GM13976 (cell line): ENCODE measurements at regions not wholly inside any gene's neighbourhood (a gene's known extent, or its start where the extent isn't known, plus 50 kb on each side); places are given as distances from the start of the nearest gene placed in this dataset.

ENCODE experiments used
- DNase-seq: peaks from one replicate; pipeline ENCODE4 v3.0.0; 2012; ENCODE audit warnings: low spot score
- in situ Hi-C: fragments of 300-500 bp; cut with MboI; formaldehyde crosslinking; loops from one replicate; pipeline ENCODE4 v1.12.0; 2022; ENCODE audit warnings: low sequenced_read_pairs, mixed read lengths, inconsistent platforms; ENCODE audit not compliant: unreplicated experiment
- TF ChIP-seq, protein P1 (sequence below): IDR thresholded peaks from 2 replicates; pipeline ENCODE4 v1.5.1; 2012; ENCODE audit warnings: borderline replicate concordance, mild to moderate bottlenecking; ENCODE audit not compliant: insufficient read depth; ENCODE audit errors: extremely low read depth, missing control alignments, control extremely low read depth

DNA sequence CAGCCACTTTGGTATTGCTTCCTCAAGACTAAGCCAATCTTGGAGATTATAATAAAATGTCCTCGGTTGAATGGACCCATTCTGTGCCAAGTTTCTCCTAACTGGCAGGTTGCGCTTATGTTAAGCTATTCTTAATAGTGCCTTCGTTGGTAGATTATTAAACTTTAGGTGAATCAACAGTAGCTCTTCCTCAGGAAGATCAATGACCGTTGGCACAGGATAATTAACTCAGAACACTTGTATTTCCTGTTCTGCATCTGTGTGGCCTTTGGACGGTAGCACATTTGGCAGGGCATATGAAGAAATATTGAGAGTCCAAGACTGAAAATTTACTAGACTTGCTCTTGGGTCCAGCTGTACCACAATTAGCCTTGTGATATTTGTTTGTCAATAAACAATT, 402.9 kb downstream of the MLLT3 start:
- DNase-seq = no peak
- in situ Hi-C loops = no loop called here
- TF ChIP-seq, protein P1, sequence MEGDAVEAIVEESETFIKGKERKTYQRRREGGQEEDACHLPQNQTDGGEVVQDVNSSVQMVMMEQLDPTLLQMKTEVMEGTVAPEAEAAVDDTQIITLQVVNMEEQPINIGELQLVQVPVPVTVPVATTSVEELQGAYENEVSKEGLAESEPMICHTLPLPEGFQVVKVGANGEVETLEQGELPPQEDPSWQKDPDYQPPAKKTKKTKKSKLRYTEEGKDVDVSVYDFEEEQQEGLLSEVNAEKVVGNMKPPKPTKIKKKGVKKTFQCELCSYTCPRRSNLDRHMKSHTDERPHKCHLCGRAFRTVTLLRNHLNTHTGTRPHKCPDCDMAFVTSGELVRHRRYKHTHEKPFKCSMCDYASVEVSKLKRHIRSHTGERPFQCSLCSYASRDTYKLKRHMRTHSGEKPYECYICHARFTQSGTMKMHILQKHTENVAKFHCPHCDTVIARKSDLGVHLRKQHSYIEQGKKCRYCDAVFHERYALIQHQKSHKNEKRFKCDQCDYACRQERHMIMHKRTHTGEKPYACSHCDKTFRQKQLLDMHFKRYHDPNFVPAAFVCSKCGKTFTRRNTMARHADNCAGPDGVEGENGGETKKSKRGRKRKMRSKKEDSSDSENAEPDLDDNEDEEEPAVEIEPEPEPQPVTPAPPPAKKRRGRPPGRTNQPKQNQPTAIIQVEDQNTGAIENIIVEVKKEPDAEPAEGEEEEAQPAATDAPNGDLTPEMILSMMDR = no peak

DNA sequence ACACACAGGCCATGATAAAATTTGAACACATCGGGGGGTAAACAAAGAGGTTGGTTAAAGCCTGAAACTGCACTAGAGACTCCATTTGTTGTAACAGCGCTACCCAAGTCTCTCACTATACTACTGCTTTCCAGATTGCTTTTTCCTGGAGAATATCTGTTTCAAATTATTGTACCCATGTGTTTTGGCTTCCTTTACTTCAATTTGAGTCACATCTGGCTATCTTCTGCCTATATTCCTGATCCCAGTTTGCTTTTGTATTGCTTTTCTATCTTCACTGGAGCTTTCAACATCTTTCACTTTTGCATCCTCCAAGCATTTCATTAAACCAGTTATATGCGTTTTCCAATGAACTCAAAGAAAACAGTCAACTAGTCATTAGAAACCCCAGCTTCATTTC, 404.7 kb downstream of the MLLT3 start:
- TF ChIP-seq, protein P1 = no peak
- DNase-seq = no peak
- in situ Hi-C loops = no loop called here

DNA sequence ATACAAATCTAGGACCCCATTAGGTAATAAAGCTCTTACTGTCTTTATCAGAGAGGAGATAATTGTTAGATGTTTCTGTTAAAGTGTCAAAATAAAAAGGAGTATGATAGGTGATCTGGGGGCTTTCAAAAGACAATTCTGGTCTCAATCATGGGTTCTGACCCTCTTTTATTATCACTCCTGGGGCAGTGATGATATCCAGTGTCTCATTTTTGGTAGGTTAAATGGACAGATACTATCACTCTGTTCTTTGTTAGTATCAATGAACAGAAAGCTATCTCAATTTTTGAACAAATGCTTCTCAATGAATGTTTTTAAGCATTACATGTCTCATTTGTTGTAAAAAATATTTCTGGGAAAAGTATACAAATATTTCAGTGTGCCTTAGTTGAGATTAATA, 405.9 kb downstream of the MLLT3 start:
- TF ChIP-seq, protein P1 = no peak
- DNase-seq = no peak
- in situ Hi-C loops = no loop called here

DNA sequence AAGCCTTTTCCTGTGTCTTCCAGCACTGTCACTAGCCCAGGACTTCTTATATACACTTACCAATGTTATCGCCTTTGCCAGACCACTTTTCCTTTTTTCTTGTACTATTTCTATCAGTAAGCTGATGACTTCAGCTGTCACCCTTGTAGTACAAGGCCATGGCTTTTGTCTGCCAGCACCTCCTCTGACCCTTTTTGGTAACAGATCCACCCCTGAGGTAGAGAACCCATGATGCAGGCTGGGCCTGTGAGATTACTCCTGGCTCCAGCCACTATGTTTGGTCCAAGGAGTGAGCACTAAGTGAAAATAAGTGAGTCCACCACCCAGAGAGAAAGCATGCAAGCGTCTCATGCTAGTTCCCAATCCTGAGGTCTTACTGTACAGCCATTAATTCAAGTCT, 406.7 kb downstream of the MLLT3 start:
- TF ChIP-seq, protein P1 = no peak
- in situ Hi-C loops = no loop called here
- no peak for DNase-seq

DNA sequence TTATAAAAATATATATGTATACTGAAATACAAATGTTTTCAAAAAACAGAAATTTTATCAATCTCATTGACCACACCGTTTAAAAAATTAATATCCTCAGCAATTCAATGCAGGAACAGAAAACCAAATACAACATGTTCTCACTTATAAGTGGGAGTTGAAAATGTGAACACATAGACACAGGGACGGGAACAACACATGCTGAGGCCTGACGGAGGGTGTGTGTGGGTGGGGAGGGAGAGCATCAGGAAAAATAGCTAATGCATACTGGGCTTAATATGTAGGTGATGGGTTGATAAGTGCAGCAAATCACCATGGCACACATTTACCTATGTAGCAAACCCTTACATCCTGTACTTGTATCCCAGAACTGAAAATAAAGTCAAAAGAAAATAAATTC, 409.5 kb downstream of the MLLT3 start:
- TF ChIP-seq, protein P1 = no peak
- DNase-seq = no peak
- in situ Hi-C loops = no loop called here

DNA sequence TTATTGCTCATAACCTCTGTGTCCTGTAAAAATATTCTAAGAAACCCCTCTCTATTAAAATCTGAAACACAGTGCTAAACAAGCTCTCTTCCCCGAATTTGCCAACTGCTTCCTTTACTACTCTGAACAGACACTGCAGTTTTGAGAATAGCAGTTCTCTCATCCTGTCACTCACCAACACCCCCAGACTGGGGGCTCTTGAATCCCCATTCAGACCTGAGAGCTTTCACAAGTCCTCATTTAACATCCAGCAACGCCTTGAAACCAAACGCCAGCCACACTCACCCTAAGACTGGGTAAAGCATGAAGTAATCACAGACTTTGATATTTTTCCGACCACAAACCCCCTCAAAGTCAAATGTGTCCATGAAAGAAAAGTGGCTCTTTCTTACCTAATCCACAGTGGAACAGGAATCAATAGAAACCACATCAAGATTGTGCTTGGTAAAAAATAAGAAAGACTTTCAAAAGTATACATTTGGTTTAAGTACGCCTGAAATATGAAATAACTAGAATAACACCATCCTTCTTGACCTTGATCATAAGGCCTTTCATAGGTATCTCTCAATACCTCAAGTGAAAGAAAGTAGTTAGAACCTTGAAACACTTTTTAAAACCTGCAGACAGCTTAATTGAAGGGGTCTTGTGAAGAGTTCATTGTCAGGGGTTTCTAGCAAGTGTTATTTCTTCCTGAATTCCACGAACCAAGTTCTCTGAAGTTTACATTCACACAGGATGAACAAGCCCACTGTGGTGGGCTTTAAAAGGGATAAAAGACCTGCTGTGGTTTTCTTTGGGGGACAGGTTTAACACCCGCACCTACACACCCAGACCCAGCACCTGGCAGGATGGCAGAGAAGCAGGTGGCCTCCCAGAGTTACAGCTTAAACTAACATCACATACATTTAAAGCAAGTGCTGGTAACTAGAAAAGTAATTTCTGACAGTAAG, 412.6 kb downstream of the MLLT3 start:
- in situ Hi-C loops = no loop called here
- no peak for DNase-seq
- TF ChIP-seq, protein P1 = no peak
